HG03025 (cell line): ENCODE measurements at regions not wholly inside any gene's neighbourhood (a gene's known extent, or its start where the extent isn't known, plus 50 kb on each side); places are given as distances from the start of the nearest gene placed in this dataset.
"Not testable (repeated sequence)": the region's sequence is repeated elsewhere in the genome, so short reads cannot be mapped to it uniquely, and the experiment has no call there.

Source experiments
- ATAC-seq: cut with Tn5 transposase; IDR thresholded peaks from one replicate; pipeline ENCODE4 v1.9.1; 2021; ENCODE audit warnings: mild to moderate bottlenecking, moderate library complexity; ENCODE audit not compliant: unreplicated experiment, low FRiP score

- ATAC-seq = no peak
Measured at GRCh38 chr2:220767591-220768255, 804.4 kb downstream of the EPHA4 start.

DNA sequence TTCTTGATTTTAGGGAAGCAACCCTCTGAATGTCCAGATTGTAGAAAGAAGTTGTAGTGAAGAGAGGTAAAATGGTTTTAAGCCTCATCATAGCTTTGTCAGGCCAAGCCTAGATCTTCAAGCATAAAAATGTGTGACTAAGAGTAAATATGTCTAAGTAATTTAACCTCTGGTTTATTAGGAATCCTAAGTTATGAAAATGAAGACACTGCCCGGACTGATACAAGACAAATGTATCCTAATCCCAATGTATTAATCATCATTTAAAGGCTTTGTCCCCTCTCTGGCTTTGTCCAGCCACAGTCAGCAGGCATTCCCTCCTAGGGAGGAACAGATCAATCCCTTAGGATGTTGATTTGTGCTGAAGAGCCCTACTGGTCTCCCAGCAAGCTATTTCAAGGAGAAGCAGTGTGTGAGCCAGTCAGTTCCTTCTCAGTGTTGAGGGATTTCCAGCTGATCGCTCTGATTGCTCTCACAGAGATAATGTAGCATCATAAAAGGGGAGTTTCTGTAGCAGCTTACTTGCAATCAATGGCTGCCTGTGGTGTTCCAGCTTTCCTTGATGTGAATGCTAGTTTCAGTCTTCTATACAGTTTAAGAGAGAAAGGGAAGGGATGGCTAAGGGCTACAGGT, 796.1 kb downstream of the EPHA4 start:
- ATAC-seq = no peak

DNA sequence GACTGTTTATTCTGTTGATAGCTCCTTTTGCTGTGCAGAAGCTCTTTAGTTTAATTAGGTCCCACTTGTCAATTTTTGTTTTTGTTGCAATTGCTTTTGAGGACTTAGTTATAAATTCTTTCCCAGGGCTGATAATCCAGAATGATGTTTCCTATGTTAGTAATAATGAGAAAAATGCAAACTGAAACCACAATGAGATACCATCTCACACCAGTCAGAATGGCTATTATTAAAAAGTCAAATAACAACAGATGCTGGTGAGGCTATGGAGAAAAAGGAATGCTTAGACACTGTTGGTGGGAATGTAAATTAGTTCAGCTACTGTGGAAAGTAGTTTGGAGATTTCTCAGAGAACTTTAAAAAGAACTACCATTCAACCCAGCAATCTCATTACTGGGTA, 793.0 kb downstream of the EPHA4 start:
- not testable (repeated sequence) for ATAC-seq

DNA sequence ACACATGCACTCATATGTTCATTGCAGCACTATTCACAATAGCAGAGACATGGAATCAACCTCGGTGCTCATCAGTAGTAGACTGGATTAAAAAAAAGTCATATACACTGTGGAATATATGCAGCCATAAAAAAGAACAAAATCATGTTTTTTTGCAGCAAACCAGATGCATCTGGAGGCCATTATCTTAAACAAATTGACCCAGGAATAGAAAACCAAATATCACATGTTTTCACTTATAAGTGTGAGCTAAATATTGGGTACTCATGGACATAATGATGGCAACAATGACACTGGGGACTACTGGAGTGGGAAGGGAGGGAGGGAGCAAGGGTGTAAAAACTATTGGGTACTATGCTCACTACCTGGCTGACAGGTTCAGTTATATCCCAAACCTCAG, 792.6 kb downstream of the EPHA4 start:
- no peak for ATAC-seq

GRCh38 chr2:220779931-220780330, 792.2 kb downstream of the EPHA4 start:
- ATAC-seq = no peak

- ATAC-seq = no peak
Measured at GRCh38 chr2:220781622-220782241, 790.4 kb downstream of the EPHA4 start.

GRCh38 chr2:220782609-220783113, 789.4 kb downstream of the EPHA4 start:
- ATAC-seq = no peak

DNA sequence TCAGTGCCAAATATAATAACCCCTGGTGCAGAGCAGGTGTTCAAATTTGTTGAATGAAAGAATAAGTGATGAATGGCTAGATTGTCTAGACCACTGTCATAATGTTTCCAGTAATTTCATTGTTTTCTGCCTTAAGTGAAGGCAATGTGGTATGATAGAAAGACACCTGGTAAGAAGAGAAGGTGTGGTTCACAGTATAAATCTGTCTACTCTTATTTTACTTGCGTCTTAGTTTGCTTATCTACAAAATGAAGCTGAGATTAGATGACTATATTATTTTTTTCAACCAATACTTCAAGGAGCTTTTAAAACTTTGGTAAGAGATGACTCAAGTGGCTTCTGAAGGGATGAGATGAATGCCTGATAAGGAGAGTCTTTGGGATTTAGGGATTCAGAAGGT, 788.4 kb downstream of the EPHA4 start:
- no peak for ATAC-seq

GRCh38 chr2:220785178-220785577, 786.9 kb downstream of the EPHA4 start:
- no peak for ATAC-seq

DNA sequence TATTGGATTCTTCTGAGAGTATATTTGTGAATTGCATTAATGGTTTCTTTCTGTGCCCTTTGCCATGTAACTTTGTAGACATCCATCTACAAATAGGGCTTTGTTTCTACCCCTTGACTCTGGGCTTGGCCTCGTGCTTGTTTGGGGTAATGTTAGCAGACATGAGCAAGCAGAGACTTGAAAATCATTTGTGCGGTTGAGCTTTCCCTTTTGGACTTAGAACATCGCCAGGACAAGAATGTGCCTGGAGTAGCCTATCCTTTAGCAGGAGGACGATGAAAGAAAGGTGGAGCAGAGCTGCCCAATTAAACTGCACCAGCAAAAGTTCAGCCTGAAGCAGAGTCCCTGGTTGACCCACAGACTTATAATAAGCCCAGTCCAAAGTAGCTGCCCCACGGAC, 785.9 kb downstream of the EPHA4 start:
- ATAC-seq = no peak

- no peak for ATAC-seq
Measured at GRCh38 chr2:220787251-220787650, 784.9 kb downstream of the EPHA4 start.

GRCh38 chr2:220789961-220790360, 782.1 kb downstream of the EPHA4 start:
- ATAC-seq = no peak

DNA sequence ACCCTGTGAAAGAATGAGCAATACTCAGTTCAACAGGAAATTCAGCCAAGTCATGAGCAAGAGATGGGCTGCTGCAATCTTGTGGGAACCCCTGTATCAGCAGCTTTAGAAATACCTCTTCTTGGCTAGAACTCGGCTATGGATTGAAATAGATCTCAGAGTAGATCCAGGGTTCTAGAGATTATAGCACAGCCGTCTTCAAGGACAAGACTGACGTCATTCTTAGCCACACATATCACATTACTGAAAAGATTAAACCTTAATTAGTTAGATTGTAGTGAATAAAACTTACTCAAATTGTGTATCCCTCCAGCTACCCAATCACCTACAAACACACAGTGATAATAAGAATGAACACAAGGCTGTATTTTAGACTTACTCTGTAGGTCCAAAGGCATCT, 776.4 kb downstream of the EPHA4 start:
- no peak for ATAC-seq

GRCh38 chr2:220811115-220811514, 761.0 kb downstream of the EPHA4 start:
- no peak for ATAC-seq

GRCh38 chr2:220811952-220812570, 760.0 kb downstream of the EPHA4 start:
- ATAC-seq = no peak

- no peak for ATAC-seq
Measured at GRCh38 chr2:220814441-220814840, 757.7 kb downstream of the EPHA4 start.

GRCh38 chr2:220815698-220816097, 756.4 kb downstream of the EPHA4 start:
- no peak for ATAC-seq

GRCh38 chr2:220821683-220822082, 750.4 kb downstream of the EPHA4 start:
- ATAC-seq = no peak

- not testable (repeated sequence) for ATAC-seq
Measured at GRCh38 chr2:220823590-220823989, 748.5 kb downstream of the EPHA4 start.

DNA sequence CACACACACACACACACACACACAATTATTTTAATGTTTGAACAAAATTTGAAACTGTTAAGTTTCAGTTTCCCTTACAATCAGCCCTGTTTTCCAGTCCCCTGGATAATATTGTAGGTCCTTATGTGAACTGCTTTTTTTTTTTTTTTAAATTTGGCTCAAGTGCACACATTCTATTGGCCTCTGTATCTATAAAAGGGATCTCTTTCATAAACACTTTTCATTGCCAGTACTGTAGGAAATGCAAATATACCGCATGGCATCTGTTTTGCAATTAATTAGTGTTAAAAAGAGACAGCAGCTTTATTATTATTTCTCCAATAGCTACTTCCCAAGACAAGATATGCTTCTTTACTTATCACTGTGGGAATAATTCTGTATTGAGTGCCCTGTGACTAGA, 738.7 kb downstream of the EPHA4 start:
- no peak for ATAC-seq

GRCh38 chr2:220835583-220835982, 736.5 kb downstream of the EPHA4 start:
- ATAC-seq = no peak
